ENCODE measurements at regions not wholly inside any gene's neighbourhood (a gene's known extent, or its start where the extent isn't known, plus 50 kb on each side); places are given as distances from the start of the nearest gene placed in this dataset.

DNA sequence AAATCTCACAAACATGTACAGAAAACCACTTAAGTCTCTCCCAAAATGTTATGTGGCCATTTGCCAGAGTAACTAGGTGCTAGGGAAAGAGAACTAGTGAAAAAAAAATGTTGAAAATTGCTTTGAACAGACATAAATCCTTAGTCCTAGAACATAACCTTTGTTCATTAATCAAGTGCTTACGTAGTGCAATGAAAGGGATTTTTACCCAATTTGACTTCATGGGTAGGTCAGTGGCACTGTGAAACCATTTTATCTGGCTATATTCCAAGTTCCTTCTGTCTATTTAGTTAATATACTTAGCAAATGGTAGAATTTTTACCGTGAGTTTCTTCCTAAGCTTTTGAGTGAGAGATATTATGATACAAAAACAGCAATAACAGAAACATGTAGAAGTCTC lies 209.4 kb downstream of the DIPK2A start:
- no peaks in the 10 kb centered on the region for H3K27me3 Mint-ChIP-seq (ENCODE audit: insufficient read depth, unreplicated experiment)
- no peak overlapping the region for H3K27ac Mint-ChIP-seq (ENCODE audit: low read depth, unreplicated experiment)
- TF ChIP-seq, protein P1, sequence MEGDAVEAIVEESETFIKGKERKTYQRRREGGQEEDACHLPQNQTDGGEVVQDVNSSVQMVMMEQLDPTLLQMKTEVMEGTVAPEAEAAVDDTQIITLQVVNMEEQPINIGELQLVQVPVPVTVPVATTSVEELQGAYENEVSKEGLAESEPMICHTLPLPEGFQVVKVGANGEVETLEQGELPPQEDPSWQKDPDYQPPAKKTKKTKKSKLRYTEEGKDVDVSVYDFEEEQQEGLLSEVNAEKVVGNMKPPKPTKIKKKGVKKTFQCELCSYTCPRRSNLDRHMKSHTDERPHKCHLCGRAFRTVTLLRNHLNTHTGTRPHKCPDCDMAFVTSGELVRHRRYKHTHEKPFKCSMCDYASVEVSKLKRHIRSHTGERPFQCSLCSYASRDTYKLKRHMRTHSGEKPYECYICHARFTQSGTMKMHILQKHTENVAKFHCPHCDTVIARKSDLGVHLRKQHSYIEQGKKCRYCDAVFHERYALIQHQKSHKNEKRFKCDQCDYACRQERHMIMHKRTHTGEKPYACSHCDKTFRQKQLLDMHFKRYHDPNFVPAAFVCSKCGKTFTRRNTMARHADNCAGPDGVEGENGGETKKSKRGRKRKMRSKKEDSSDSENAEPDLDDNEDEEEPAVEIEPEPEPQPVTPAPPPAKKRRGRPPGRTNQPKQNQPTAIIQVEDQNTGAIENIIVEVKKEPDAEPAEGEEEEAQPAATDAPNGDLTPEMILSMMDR (IDR thresholded peaks at IDR 0.05; ENCODE audit: unreplicated experiment), result no peak
- H3K4me3 Mint-ChIP-seq (ENCODE audit: unreplicated experiment), result no peak overlapping the region
- intact Hi-C loops (cut with micrococcal nuclease), result no loop called here
- peaks cover 10% of the 10 kb centered on the region for H3K9me3 Mint-ChIP-seq (ENCODE audit: unreplicated experiment)
- DNase-seq (ENCODE audit: unreplicated experiment), result no peak
- CTCF ChIA-PET, result no interaction called here
- H3K36me3 Mint-ChIP-seq (ENCODE audit: insufficient read depth, unreplicated experiment), result no peaks in the 10 kb centered on the region
- POLR2A ChIA-PET, result interaction anchor here (0.7 kb wide), 1 partner anchor 27 kb away, joined by 3 read pairs; no protein-coding TSS in a partner anchor
- peaks cover 6% of the 10 kb centered on the region for H3K4me1 Mint-ChIP-seq (ENCODE audit: insufficient read depth, unreplicated experiment)
- no TSS peak for BruUV-seq (replicated peaks)

GRCh38 chr3:144182501-144182900 lies 210.9 kb downstream of the DIPK2A start:
- no peak overlapping the region for H3K4me3 Mint-ChIP-seq (ENCODE audit: unreplicated experiment)
- H3K9me3 Mint-ChIP-seq (ENCODE audit: unreplicated experiment), result peaks cover 11% of the 10 kb centered on the region
- POLR2A ChIA-PET, result no interaction called here
- CTCF ChIA-PET, result interaction anchor here (1.1 kb wide), 1 partner anchor 23 kb away, joined by 3 read pairs; no protein-coding TSS in a partner anchor
- no peak overlapping the region for H3K27ac Mint-ChIP-seq (ENCODE audit: low read depth, unreplicated experiment)
- DNase-seq (ENCODE audit: unreplicated experiment), result no peak
- no TSS peak for BruUV-seq (replicated peaks)
- intact Hi-C loops (cut with micrococcal nuclease), result no loop called here
- peaks cover 6% of the 10 kb centered on the region for H3K4me1 Mint-ChIP-seq (ENCODE audit: insufficient read depth, unreplicated experiment)
- H3K27me3 Mint-ChIP-seq (ENCODE audit: insufficient read depth, unreplicated experiment), result no peaks in the 10 kb centered on the region
- no peaks in the 10 kb centered on the region for H3K36me3 Mint-ChIP-seq (ENCODE audit: insufficient read depth, unreplicated experiment)
- TF ChIP-seq, protein P1 (IDR thresholded peaks at IDR 0.05; ENCODE audit: unreplicated experiment), result no peak

- Mint-ChIP-seq H3K4me1 (ENCODE audit: insufficient read depth, unreplicated experiment) (no peaks in the 10 kb centered on the region), H3K27ac (ENCODE audit: low read depth, unreplicated experiment) (no peak overlapping the region), H3K36me3 (ENCODE audit: insufficient read depth, unreplicated experiment) (no peaks in the 10 kb centered on the region), H3K9me3 (ENCODE audit: unreplicated experiment) (peaks cover 11% of the 10 kb centered on the region), H3K4me3 (ENCODE audit: unreplicated experiment) (no peak overlapping the region), H3K27me3 (ENCODE audit: insufficient read depth, unreplicated experiment) (no peaks in the 10 kb centered on the region)
- no peak for DNase-seq (ENCODE audit: unreplicated experiment)
- ChIA-PET CTCF (no interaction called here), POLR2A (no interaction called here)
- TF ChIP-seq, protein P1 (IDR thresholded peaks at IDR 0.05; ENCODE audit: unreplicated experiment), result no peak
- BruUV-seq (replicated peaks), result no TSS peak
- intact Hi-C loops (cut with micrococcal nuclease), result no loop called here
Measured at GRCh38 chr3:144185276-144185675, 213.7 kb downstream of the DIPK2A start.

GRCh38 chr3:144187531-144188210 lies 216.0 kb downstream of the DIPK2A start:
- no peaks in the 10 kb centered on the region for H3K36me3 Mint-ChIP-seq (ENCODE audit: insufficient read depth, unreplicated experiment)
- intact Hi-C loops (cut with micrococcal nuclease), result no loop called here
- no peaks in the 10 kb centered on the region for H3K4me1 Mint-ChIP-seq (ENCODE audit: insufficient read depth, unreplicated experiment)
- CTCF ChIA-PET, result no interaction called here
- TF ChIP-seq, protein P1 (IDR thresholded peaks at IDR 0.05; ENCODE audit: unreplicated experiment), result no peak
- H3K27me3 Mint-ChIP-seq (ENCODE audit: insufficient read depth, unreplicated experiment), result no peaks in the 10 kb centered on the region
- no peak for DNase-seq (ENCODE audit: unreplicated experiment)
- no TSS peak for BruUV-seq (replicated peaks)
- H3K4me3 Mint-ChIP-seq (ENCODE audit: unreplicated experiment), result no peak overlapping the region
- H3K9me3 Mint-ChIP-seq (ENCODE audit: unreplicated experiment), result peaks cover 11% of the 10 kb centered on the region
- H3K27ac Mint-ChIP-seq (ENCODE audit: low read depth, unreplicated experiment), result no peak overlapping the region
- POLR2A ChIA-PET, result interaction anchor here (0.5 kb wide), 1 partner anchor 172 kb away, joined by 3 read pairs; no protein-coding TSS in a partner anchor
